ENCODE measurements at regions not wholly inside any gene's neighbourhood (a gene's known extent, or its start where the extent isn't known, plus 50 kb on each side); places are given as distances from the start of the nearest gene placed in this dataset.

DNA sequence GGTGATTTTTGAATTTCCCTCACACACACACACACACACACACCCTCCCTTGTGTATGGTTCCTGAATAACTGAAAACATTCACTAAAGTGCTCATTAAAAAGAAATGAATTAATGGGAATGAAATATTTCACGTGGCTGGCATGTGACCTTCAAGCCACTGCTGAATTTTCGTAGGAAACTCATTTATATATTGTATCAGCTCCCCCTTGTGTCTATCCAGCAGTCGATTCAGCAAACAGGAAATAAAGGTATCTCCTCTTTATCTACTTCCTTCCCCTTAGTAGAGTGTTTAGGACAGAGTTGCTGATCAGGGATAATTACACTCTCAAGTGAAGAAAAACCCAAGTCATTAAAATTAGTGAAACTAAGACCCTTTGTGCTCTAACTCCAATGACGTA, 912.6 kb upstream of the LCORL start:
- TF ChIP-seq POLR2A (IDR thresholded peaks at IDR 0.05) (no peak), CTCF (IDR thresholded peaks at IDR 0.05) (peak in 1 of 7 experiments; percentile 4)
